GM19023 (cell line): ENCODE measurements at regions not wholly inside any gene's neighbourhood (a gene's known extent, or its start where the extent isn't known, plus 50 kb on each side); places are given as distances from the start of the nearest gene placed in this dataset.

ENCODE experiments used
- ATAC-seq: cut with Tn5 transposase; IDR thresholded peaks from one replicate; pipeline ENCODE4 v1.9.1; 2021; ENCODE audit warnings: mild to moderate bottlenecking, moderate library complexity; ENCODE audit not compliant: unreplicated experiment

DNA sequence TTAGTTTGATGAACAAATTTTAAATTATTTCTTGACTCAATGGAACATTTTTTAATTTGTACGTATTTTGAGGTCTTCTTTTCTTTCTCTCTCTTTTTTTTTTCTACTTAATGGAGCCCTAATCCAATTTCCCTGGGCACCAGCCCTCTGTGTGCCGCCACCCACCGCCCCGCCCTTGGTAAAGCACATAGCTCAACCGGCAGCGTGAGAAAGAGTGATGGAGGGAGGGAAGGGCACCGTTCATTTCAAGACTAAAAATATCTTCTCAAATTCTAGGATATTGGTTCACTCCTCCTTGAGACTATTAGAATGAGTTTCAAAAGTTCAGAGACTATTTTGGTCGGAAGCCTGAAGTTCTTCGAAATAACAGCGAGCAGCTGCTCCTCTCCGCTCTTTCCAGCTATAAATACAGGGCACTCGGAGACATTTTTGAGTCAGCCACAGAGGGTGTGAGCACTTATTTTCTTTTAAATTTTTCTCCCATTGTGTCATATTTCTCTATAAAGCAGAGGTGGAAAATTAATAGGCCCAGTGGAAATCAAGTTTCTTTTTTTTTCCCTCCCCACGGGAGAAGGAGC is 731.7 kb upstream of the ID2 start:
- no peak for ATAC-seq

DNA sequence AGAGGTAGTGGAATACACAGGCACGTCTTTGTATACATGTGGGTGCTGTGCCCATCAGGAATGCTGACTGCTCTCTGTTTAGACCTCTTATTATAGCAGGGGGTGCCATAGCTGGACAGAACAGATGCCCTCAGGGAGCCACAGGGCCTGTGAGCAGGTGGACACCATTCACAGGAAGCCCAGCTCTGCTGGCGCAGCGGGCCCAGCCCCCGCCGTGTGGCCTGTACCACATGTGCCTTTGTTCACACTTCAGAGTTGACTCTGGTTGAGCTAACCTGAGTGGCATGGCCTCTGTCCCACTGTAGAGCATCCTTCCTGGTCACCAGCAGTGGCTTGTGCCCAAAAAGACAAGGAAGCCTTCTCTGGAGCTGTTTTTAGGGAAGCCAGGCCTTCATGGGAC is 730.9 kb upstream of the ID2 start:
- ATAC-seq = no peak

DNA sequence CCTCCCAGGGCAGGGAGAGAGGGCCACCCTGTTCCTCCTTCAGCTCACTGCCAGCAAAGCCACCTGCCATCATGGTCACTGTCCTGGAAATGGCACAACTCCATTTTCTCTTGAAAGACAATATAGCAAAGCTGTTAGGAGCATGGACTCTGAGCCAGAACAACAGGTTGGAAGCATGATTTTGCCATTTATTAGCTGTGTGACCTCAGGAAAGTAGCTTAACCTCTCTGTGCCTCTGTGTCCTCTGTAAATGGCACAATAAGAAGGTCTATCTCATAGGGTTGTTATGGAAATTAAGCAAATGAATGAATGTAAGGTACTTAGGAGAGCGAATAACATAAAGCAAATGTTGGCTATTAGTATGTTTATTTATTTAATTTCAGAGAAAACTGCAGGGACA is 730.4 kb upstream of the ID2 start:
- no peak for ATAC-seq

DNA sequence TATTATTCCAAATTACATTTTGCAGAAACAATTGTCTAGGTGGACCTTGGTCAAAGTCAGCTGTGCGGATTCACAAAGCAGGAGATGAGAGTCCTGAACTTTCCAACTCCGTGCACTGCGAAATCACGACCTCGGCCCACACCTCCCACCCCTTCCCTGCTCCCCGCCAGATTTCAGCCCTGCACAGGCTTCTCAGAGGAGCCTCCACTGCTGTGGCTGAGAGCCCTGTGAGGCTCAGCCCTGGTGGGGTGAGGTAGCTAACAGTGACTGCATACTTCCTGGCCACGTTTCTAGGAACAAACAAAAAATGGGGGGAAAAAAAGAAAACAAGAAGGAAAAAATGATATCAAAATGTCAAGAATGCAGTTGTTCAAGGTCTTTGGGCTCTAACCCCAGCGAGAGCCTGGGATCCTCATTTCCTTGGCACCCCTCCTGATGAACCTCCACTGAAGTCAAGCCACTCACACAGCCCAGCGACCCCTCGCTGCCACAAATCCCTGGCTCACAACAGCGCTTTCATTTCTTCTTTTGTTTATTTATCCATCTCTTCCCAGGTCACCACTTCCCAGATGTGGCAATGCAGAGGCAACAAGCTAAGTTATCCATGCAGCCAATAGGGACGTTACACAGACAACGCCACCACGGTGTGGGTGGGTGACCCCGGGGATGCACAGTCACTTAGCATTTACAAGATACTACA is 729.7 kb upstream of the ID2 start:
- no peak for ATAC-seq

DNA sequence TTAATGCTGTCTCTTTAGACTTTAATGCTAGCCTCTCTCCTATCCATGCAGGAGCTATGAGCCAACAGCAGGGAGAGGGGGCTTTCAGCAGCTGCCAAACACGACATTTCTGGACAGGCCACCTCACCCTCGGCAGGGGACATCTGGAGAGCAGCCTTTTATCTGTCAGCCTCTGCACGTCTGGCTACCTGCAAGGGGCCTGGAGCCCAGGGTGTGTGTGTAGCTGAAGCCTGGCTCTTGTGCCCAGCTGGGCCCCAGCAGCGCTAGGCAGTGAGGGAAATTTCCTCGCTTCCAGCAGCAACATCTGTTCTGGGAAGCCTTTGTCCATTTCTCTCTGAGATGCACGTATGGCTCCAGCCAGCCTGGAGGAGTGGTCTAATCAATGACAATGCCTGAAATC is 728.7 kb upstream of the ID2 start:
- no peak for ATAC-seq

DNA sequence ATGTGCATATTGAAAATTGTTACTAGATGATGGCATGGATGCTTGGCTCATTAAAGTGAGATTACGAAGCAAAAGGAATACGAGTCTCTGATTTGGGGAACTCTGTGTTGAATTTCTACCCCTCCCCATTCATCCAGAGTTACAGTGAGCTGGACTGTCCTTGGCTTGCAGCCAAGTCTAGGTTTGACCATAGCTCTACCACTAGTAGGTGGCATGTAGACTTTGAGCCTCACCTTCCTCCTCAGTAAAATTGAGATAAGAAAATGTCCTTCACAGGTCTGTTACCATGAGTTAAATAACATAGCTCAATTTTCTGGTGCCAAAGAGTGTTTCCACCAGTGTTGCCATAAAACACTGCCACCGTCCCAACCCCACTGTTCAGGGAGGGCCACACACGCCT is 727.6 kb upstream of the ID2 start:
- ATAC-seq = no peak

DNA sequence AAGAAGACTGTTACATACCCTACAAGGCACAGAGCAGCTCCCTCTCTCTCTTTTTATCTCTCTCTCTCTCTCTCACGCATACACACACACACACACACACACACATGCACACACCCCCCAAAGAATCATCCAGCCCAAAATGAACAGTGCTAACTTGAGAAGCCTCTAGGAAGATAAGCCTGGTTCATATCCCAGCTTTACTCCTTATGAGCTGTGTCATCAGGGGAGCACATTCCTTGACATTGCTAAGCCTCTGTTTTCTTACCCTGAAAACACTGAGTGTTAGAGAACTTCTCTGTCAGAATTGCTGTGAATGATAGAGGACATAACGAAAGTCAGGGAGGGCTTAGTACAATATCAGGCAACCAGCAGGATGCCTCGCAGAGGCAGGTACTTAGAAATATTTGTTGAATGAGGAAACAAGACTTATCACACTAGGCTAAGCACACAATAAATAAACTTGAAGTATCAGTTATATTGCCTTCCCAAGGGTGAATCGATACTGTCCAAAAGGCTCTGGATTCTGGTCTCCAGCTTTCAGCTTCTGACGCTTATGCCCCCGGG is 725.6 kb upstream of the ID2 start:
- no peak for ATAC-seq

DNA sequence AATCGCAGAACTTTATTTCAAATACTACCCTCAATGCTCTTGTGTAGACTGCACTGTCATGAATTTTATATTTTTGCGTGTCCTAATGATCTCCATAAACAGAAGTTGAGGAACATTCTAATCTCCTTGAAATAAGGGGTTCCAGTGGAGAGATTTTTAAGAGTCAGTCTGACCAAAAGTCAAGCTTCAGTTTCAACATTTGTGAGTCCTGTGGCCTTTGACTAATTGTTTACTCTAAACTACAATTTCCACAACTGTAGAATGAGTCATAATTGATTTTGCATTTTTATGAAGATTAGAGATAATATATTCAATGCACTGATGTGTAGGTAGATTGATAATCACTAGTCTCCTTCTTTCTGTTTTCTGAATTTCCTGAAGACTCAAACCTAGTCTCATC is 720.3 kb upstream of the ID2 start:
- no peak for ATAC-seq

DNA sequence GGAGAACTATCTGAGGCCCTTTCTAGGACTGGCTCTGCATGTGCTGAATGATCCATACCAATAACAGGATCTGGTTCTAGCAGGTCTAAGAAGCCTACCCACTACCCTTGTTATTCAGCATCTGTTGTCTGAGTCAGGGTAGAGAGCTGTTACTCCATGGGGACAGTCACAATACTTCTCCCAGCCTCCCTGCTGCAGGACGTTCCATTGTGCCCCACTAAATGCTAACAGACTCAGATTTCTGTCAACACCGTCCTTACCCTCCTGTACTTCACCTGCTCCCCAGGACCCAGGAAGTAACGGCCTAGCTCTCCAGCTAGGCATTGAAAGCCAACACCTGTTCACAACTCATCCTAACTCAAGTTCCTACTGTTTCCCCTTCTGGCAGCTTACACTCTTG is 719.7 kb upstream of the ID2 start:
- ATAC-seq = no peak

DNA sequence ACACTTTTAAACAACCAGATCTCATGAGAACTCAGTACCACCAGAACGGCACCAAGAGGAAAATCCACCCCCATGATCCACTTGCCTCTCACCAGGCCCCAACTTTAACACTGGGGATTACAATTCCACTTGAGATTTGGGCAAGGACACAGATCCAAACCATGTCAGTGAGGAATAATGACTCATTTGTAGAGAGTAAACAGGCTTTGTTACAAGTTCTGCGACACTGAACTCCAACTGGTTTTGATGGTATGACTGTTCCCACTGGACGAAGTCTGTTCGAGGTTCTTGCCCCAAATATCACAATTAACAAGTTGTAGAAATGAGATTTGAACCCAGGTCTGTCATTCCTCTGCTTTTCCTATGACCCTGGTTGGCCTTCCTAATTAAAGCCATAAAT is 718.1 kb upstream of the ID2 start:
- no peak for ATAC-seq

DNA sequence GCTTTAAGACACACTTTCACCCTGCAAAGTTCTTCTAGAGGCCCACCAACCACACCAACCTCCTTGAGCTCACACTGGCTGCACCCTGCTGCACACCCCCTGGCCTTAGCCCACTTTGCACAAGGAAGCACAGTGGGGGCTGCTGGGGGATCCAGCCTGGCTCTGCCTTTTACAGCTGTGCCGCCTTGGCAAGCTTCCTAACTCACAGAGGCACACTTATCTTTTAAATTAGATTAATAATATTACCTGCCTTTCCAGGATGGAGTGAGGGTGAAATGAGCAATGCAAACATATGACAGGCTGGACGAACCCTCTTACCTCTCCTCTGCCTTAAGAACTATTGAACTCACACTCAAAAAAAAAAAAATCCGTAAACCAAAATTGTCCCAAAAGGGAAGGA is 715.8 kb upstream of the ID2 start:
- ATAC-seq = no peak

DNA sequence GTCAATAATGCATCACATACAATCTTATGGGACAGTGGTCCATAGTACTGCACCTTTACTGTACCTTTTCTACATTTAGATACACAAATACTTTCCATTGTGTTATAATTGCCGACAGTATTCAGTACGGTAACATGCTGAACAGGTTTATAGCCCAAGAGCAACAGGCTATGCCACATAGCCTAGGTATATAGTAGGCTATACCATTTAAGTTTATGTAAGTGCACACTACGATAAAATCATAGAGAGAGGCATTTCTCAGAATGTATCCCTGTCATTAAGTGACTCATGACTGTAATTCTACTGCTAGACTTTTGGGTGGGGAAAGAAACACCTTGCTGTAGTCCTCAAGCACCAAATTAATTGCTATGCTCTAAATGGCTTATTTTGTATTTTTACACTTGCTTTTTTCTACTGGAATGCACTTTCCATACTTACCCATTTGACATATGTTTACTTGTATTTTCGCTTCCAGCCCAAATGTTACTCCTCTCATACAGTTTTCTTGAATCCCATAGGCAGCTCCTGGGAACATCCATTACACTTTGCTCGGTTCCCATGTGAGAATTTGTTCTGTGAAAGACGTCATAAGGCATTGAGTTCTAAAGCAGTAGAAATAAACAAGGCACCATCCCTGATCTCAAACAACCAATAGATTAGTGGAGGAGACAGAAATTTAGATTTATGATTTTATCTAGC is 714.0 kb upstream of the ID2 start:
- ATAC-seq = no peak

DNA sequence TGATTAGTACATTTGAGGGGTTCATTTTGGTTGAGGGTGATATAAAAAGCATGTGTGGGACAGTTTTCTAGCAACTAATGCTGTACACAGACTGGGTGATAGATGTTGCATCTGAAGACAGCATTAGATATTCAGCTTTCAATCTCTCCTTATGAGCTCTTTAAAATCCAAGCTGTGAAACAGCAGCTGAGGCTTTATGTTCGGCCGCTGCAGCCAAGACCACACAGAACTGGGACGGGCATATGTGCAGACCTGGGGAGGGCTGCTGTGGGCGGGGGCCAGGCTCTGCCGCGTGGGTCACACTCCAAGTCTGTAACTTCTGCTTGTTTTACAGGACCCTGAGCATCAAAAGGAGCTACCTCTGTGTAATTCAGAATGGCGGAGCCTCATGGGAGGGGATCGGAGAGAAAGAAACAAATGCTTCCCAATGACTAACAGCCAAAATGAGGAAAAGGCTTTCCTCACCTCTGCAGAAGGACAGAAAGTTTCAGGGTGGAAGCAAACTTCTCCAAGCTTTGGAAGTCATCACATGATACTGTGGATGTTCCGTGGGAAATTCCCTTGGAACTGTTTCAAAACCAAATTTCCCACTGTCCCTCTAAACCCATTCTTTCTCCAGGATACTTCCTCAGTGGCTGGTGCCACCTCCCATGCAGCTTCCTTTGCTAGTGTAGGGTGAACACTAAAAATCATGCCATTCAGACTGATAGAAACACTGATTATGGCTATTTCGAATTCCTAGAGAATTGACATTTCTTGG is 711.9 kb upstream of the ID2 start:
- ATAC-seq = no peak

DNA sequence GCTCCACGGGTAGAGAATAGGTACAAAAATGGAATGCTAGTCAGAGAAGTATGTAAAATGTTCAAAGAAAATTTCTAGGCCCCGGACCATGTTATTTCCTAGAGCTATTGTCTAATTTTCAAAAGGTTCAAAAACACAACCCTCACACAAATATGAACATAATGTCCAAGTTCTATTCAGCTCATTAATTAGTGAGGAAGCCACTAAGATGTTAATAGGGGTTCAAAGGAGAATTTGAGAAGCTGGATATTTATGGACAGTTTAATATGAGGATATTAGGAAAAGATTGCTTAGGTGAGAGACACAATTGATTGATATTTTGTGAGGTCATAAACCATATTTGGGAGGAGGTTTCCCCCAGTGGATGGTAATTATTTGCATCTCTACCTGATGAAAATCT is 710.6 kb upstream of the ID2 start:
- no peak for ATAC-seq

DNA sequence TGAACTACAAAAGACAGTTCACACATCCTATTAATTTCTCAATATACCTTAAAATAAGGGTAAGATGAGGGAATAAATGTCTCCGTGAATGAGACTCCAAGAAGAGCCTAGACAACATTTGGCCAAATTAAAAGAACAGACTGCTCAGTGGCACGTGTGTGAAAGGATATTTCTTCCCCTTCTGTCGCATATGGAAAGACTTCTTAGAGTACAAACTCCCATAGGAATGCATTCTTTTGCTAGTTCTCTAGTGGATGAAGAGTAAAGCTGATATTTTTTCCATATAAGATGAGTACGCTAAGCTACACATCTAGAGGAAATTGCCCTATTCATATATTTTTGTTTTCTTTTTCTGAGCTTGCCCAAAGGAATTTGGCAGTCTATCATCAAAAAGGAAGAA is 710.0 kb upstream of the ID2 start:
- no peak for ATAC-seq

DNA sequence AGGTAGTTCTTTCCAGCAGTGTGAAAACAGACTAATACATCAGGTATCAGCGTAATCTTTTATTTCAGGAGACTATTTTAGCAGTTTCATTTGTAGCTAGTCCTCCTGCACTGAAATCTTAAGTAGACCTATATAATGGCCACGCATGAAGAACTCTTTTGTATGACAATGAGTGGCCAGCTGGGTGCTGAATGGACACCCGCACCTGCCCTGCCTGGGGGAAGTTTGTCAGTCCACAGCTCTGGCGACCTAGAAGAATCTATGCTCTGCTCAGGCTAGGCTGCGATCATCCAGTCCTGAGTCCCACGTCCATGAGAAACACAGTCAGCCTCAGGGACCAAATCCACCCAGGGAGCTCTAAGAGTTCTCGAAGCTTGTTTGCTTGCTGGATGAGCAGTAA is 709.2 kb upstream of the ID2 start:
- ATAC-seq = no peak

DNA sequence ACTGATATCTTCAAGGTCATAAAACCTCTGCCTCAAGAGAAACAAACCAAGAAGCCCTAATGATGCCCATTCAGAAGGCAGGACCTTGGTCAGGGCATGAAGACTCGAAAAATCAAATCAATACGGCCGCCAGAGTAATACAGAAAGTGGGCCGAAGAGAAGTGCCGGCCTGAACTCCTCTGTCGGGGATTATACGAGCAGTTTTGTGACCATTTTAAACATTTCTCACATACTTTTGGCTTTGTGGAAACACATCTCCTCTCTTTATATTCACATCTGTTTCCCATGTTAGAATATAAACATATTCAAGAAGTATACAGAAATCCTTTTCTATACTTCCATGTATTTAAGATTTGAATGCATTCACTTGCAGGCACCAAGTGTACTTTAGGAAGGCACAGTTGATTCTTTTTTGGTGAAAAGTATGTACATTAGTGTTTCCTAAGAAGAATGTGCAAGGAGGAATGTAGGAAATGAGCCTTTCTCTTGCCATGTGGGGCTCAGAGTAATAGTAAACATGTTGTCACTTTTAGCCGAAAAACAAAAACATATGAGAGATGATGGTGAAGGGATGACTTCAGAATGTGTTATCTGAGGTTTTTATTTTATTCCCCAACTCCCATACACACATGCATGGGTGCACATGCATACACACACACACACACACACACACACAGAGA is 707.9 kb upstream of the ID2 start:
- no peak for ATAC-seq

DNA sequence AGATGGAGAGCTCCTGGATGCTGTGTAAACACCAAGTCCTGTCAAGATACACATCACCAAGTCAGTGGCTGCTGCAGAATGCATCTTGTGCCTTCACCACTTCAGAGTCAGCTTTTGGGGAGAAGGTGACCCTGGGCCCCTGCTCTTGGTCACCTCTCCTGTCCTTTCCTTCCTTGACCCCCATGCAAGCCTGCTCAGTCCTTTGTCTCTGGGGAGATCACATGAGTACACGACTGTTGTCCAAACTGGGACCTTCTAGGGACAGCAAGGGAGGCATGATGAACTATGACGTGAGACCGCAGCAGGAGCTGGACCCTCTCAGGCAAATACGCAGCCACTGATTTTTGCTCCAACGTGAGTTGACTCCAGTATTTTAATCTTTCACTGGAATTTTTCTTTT is 706.9 kb upstream of the ID2 start:
- no peak for ATAC-seq

DNA sequence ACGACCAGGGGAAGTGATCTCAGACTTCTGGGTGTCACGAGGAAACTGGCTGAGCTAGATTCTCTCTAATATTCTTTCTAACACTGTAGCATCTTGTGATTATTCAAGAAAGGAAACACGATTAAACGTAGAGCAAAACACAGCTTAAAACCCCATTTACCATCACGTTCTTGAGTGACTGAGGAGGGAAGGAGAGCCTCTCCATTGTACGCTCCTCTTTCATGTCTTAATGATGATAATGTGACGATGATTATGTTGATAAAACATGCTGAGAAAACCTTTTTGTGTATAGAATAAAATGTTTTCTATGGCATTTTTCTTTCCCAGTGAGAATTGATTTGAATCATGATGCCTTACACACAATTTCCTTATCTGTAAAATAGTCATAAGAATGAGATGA is 705.6 kb upstream of the ID2 start:
- no peak for ATAC-seq

DNA sequence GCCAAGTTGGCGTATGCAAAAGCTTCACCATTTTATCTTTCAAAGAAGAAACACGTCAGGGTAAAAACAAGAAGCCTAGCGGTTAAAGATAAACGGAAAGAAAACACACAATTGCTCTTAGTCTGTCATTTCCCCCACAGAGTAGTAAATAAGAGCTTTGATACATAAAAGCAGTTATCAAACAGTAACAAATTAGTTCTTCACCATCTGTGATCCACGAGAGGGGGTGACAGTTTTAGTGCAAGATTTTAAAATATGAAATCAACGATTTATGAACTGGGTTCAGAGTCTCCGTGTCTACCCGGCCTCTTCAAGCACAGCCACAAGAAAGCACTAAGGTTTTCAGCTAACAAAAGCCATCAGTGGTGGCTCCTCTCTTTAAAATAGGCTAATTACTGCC is 703.9 kb upstream of the ID2 start:
- no peak for ATAC-seq

DNA sequence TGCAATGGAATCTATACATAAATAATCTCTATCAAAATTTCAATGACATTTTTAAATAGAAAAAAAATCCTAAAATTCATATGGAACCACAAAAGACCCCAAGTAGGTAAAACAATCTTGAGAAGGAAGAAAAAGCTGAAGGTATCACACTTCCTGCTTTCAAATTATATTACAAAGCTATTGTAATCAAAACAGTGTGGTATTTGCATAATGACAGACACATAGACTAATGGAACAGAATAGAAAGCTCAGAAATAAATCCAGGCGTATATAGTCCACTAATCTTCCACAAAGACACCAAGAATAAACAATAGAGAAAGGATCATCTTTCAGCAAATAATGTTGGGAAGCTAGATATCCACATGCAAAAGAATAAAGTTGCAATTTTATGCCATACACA is 699.8 kb upstream of the ID2 start:
- ATAC-seq = no peak
